GM19397 (cell line): ENCODE measurements at regions not wholly inside any gene's neighbourhood (a gene's known extent, or its start where the extent isn't known, plus 50 kb on each side); places are given as distances from the start of the nearest gene placed in this dataset.

ENCODE experiments used
- ATAC-seq: cut with Tn5 transposase; IDR thresholded peaks from one replicate; pipeline ENCODE4 v1.9.1; 2021; ENCODE audit warnings: mild to moderate bottlenecking, moderate library complexity; ENCODE audit not compliant: unreplicated experiment

DNA sequence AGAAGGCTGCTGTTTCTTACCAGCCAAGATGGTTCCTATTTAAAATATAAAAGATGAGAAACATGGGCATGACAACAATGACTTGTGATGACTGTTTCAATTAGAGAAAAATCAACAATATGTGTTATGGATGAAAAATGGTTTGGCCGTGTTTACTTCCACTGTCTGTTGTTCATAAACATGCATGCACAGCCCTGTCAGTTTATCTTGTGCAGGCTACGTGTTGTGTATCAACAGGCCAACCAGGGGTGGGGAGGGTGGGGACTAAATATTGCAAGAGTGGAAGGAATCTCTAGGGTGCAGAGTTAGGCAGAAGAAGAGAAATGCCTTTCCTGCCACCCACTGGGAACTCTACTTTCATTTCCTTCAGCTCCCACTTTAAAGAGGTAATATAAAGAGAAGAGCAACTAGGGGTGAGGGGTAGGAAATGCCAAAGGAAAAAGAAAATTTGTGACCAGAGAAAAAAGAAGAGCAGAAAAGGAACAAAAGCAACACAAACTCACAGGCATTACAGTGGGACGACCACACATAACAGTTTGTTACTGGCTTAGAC is 116.8 kb upstream of the MEIS1 start:
- ATAC-seq = no peak

DNA sequence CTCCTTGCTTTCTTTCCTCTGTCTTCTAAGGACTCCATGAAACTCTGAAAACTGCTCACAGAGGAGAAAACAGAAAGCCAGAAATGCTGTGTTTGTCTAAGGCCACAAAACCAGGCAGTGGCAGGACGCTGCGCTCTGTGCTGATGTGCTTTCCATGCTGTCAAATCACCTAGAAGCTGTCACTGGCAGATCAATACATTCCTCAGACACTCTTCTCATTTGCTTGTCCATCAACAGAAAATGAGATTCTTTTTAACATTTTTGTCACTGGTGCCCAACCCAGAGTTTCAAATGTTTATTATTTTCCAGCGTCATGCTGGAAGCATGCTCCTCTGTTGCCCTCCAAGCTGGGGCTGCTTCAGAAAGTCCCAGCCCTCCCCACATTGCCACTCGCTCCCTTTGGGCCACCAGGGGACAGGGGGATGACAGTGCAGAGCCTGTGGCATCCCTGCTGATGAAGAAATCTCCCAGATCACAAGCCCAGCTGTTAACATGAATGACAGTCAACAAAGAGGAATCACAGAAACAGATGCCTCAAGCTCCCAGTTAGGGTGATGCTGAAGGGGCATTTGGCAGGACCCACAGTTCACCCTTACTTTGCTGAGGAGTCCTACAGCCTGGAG is 117.5 kb upstream of the MEIS1 start:
- ATAC-seq = no peak

DNA sequence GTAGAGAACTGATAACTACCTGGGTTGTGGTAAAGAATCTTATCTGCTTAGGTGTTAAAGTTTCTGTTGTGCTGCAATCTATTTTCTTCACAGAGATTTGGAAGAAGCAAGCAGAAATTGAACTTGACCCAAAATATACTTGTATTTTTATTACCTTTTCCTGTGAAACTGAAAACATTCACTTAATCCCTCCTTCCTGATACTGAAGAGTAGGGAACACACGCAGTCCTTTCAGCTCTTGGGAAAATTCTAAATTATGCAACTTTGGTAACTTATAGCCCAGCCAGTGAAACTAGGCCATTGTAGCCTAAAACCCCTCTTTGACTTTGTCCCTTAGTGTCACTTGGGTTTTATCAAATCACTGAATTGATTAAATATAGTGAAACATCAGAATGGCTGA is 128.4 kb upstream of the MEIS1 start:
- ATAC-seq = no peak

DNA sequence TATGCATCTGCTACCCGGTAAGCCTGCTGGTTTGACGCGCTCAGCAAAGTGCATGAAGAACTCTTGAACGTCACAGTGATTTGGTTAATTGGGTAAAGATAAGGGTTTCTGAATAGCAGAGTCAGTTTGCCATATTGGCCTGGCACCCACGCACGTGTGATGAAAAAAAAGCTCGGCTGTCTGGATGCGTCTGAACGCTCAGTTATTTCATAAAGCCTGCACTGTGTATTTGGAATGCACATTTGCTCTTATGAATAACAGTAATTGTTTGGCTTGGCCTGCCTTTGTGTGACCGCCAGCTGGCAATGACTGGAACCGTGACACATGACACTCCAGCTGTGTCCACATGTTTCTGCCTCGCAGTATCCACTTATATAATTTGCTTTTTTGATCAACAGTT is 129.2 kb upstream of the MEIS1 start:
- no peak for ATAC-seq

DNA sequence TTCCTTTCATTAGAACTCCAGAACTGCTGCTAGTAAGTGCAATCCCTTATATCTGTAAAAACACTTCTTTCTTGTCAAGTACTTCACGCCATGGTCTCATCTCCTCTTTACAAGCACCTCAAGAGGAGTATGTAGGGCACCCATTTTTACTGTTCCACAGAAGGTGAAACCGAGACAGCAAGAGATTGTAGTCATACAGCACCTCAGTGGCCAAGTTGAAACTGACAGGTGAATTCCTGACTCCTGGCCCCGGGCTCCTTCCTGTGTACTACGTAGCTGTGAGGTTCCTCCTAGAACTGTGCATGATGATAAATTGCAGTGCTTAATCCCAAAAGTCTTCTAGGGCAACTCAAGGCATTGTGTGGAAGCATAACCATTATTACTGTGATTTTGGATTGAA is 131.5 kb upstream of the MEIS1 start:
- ATAC-seq = no peak

DNA sequence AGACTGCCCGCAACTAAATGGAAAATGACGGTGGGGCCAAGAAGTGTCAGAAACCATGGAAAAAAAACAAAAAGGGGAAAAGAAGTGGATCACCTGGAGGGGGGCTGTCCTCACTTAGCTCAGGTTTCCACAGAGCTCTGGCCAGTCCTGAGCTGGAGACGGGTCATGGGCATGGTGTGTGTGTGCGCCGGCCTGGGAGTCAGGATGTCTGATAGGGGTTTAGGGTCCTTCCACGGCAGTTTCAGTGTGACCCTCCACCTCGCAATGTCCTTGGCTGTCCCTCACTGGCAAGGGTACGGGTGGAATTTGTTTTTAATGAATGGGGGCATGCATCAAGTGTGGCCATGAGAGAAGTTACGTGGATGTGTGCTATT is 133.2 kb upstream of the MEIS1 start:
- ATAC-seq = no peak

DNA sequence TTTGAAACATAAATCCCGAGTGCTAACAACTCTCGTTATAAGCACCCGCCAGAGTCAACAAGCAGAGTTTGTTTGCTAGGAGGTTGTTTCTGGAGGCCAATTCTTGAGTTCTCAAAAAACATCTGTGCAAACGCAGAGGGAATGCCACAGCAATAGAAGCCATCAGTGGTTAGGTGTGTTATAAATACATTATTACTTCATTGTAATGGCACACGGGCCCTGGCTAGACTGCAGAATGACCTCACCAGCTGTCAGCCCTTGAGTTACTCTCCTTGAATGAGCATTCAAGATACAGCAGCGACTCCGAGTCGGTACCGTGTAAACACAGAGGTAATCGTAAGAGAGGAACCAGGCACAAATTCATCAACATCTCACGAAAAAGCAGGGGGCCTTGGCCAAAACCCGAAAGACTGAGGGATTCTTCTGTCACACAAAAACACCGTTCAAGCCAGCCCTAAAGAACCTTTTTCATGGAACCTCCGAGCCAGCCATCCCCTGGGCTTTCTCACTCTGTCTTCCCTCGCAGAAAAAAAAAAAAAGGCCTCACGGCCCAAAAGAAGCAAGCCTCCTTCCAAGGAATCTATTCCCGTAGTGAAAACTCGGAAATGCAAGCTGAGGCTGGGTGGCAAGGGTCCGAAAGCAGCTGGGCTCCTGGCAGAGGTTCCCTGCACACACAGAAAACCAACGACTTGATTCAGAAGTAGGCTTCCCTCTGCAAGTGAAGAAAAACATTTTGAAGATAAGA is 133.7 kb upstream of the MEIS1 start:
- no peak for ATAC-seq

DNA sequence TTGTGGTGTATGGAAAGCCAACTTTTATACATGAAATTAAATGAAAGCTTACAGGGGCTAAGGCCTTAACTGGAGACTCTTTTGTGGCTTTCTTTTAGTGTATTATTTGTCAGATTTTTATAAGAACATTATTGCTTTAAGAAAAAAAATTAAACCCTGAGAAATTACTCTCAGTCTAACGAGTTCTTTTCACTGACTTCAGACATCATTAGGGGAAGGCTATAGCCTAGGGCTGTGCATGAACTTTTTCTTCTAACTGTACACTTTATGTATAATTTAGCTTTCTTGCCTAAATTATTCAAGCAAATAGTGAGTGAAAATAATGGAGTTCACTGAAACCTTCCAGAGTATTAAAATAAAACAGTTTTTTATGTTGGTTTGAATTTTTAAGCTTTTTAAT is 151.1 kb upstream of the MEIS1 start:
- ATAC-seq = no peak

DNA sequence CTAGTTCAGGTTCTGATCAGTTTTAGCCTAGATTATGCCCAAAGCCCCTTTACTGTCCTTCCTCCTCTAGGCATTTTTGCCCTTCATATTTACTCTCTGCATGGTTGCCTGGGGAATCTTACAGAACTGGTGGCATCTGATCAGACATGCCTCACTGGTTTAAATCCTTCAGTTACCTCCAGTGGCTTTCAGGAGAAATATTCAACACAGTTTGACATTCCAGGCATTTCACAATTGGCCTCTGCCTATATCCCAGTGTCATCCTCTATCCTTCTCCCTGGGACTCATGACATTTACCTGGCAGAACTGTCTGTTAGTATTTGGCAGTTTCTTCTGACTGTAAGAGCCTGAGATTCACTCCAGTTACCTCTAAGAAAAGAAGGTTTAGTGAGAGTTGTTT is 152.9 kb upstream of the MEIS1 start:
- no peak for ATAC-seq

DNA sequence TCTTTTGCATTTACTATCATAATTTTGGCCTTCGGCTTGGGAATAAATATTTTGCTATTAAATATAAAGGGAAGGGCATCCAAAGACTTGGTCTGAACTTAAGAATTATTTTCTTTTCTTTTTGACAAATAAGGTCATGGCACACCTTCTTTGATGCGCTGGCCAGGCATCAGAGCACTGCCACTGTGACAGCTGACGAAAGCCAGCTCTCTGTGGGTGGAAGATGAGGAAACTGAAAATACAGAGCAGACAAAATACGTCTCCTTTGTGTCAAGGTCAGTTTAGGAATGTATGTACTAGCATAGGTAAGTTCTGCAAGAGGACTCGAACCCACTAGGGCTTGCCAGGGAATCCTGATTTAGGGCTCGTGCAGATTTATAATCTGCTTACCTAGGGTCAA is 155.9 kb upstream of the MEIS1 start:
- no peak for ATAC-seq

DNA sequence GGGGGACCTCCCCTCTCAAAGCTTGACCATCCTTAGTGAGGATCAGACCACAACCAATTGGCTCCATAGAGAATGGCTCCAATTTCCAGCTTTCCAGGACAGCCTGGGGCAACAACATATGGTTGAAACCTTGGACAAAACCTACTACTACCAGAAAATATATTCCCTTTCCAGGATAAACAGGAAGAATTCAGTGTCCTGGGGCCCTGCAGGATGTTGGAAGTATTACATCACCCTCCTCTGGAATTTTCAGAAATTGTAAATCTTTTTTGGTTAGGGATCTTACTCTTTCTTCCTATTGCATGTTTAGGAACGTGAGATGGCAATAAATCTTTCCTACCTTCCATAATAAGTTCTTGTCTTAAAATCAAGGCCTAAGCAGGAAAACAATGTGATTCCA is 158.9 kb upstream of the MEIS1 start:
- ATAC-seq = no peak

DNA sequence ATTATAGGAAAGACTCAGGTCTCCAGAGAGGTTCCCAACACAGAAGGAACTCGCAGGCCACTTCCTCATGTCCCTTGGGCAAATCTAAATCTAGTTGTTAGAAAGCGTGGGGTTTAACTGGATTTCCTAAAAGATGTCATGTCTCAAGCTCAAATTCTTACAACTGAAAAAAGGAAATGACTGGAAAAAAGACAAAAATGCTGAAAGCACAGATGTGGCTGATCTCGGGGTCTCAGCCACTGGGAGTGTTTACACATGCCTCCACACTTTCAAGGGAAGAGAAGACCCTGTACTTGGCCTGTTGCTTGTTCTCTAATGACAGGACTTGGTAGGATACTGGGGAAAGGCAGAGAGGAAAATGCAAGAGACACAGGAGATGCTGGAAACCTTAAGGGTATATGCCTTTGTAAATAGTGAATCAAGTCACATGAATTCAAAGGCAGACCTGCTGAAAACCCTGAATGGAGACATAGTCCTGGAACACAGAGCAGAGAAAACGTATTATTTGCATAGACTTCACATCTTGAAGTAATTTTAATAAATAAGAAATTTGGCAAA is 160.9 kb upstream of the MEIS1 start:
- no peak for ATAC-seq

DNA sequence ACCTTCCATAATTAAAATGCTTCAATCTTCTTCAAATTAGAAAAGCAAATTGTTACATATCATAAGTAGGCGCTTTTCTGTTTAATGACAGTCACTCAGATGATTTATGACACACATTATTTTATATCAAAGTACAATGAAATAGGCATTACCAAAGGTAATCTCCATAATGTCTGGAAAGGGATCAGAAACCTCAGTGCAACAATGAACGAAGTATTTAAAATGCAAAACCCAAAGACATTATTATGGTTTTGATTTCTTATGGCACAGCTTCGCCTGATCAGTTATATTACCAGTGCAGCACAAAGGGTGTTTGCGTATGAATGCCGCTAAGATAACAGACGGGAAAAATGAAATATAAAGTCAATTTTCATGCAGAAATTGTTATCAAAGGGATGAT is 162.2 kb upstream of the MEIS1 start:
- no peak for ATAC-seq

DNA sequence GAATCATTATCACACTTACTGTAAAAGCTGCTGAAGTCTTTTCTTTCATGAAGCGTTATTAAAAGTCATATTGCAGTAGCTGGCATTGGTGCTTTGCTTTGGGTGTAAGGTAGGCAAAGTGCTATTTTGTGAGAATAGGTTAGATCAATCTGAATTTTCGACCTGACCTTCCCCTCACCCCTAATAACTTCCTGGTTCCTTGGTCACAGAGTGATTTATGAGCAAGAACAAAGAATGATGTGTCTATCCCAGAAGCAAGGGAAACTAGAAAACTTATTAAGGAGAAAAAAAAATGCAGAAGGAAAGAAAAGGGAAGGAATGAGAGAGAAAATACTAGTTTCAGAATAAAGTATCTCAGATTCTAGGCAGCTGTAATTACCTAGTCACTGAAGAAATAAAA is 163.1 kb upstream of the MEIS1 start:
- ATAC-seq = no peak

DNA sequence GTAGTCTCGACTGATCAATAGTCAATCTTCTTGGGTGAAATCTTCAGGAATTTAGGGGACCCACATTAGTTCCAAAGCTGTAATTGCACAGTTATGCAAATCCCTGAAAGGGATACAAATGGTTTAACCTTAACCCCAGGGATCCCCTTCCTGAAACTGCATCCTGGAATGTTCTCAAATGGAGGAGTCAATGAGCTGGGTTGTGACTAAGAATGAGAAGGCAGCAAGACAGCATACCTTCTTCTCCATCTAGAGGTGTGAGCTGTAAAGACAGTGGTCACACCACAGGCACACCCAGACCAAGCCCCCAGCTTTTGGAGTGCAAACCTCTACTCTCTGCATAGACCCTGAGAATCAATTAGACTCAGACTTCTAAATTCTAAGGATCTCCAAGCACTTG is 164.7 kb upstream of the MEIS1 start:
- ATAC-seq = no peak

DNA sequence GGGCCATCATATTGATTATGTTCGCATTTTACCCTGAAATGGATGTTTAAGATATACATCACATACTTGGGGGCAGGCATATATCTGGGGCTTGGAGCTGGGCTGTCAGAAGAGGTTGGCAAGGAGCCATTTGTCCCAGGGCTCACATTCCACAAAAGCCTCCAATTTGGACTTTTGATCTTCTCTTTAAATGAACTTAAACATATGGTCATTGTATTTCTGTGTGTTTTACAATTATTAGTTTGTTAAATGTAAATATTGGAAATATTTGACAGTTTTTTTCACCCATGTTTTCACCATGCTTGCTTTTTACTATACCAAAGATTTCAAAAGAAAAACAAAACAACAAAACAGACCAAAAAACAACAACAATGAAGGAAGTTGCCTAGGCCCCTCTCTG is 165.8 kb upstream of the MEIS1 start:
- no peak for ATAC-seq

DNA sequence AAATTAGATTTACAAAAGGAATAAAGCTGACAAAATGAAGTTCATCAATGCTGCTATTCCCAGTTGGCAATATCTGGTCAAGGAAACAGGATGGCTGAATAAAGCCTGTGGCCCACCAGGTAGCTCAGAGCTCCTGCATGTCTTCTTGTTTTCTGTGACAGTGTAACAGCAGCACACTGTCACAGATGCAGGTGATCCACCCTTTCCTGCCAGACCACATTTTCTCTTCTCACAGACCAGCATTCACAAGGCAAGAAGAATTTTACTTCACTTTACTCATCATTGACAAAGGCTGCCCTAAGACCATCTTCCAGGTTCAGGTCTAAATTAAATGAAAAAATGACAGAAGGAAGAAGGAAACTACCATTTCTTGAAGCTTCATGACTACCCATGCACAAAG is 166.2 kb upstream of the MEIS1 start:
- ATAC-seq = no peak

DNA sequence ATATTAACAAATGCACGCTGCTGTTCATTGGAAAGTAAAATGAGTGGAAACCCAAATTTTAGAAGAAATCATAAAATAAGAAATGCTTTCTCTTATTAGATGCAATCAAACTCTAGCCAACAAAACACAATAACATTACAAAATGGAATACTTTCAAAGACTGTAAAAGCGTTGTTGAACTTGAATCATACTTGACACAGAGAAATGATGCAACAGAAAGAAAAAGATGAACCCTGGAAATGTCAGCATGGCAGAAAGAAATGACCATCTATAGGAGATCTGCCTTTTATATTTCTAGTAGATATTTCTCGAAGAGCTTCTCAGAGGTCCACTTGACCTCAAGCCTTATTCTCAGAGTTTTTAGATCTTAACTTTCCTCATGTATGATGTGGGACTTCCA is 170.6 kb upstream of the MEIS1 start:
- no peak for ATAC-seq

DNA sequence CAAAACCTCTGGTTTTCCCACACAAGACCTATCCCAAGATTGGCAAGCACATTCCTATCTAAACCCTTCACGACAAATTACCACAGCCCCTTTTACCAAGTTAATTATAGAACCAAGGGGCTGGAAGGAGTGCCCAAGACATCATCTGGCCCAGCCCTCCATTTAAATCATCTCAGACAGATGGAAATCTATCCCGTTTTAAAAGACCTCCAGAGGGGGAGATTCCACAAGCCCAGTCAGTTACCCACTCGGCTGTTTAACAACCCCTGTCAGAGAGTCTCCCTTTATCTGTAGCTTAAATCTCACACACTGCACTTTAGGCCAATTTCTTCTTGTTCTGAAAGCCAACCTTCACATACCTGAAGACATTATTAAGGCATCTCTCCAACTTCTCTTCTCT is 179.1 kb upstream of the MEIS1 start:
- no peak for ATAC-seq

DNA sequence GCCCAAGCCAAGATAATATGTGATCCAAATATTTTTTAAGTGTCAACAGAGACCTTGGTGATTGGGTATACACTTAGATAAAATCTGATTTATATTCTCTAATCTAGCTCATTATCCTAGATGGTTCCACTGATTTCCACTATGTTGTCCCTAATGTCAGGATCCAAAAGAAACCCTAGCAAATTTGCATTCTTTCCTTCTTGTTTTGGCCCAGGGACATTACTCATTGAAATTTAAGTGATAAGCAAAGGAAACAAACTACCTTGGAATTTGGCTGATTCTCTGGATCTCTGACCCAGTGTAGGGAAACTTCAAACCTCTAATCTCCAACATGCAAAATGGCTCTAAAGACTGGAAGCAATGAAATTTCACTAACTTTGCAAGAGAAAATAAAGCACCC is 179.8 kb upstream of the MEIS1 start:
- no peak for ATAC-seq

DNA sequence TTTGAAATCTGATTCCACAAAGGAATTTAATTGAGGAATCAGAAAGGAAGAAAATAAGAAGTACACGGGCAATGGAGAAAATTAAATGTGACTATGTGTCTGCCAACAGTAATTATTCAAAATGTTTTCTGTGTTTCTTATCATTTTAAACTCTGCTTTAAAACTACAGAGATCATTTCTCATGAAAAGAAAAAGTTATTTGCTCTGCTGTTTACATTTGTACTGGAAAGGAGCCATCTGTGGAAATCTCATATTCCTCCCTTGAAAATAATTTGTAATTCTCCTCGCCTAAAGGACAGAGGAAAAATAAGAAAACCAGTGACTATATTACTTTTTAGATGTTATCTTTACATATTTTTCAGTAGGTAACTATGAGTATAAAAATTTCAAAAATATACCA is 181.9 kb upstream of the MEIS1 start:
- no peak for ATAC-seq

DNA sequence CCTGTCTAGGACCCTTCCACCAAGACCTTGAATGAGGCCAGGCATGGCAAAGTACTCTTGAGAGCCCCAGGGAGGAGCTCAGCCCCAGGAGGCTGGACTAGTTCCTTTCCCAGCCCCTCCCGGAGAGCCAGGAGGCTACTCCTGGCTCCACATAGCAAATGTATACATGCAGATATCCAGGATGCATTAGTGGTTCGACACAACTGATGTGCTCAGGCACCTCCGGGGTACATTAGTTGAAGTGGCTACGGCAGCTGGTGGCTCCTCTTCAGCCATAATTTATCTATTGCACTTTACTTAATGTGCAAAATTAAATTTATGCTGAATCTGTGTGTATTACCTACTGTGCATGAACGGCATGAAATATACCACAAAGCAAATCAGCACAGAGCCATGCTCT is 182.8 kb upstream of the MEIS1 start:
- ATAC-seq = no peak
